Nephron progenitor cell (in vitro differentiated cells): ENCODE measurements at regions not wholly inside any gene's neighbourhood (a gene's known extent, or its start where the extent isn't known, plus 50 kb on each side); places are given as distances from the start of the nearest gene placed in this dataset.

Experiments
- DNase-seq: peaks from one replicate; pipeline ENCODE4 v3.0.0; 2021
- H3K27ac Mint-ChIP-seq: 2 replicates; pipeline ENCODE4 v1.8.0; 2021; ENCODE audit warnings: mild to moderate bottlenecking, moderate library complexity, mixed read lengths
- H3K27me3 Mint-ChIP-seq: 2 replicates; pipeline ENCODE4 v1.8.0; 2021; ENCODE audit warnings: mild to moderate bottlenecking, low read depth, mixed read lengths; ENCODE audit not compliant: poor library complexity
- H3K36me3 Mint-ChIP-seq: 2 replicates; pipeline ENCODE4 v1.8.0; 2021; ENCODE audit warnings: low read depth, mixed read lengths
- H3K4me1 Mint-ChIP-seq: 2 replicates; pipeline ENCODE4 v1.8.0; 2021; ENCODE audit warnings: mixed read lengths
- H3K4me3 Mint-ChIP-seq: 2 replicates; pipeline ENCODE4 v1.8.0; 2021; ENCODE audit warnings: mild to moderate bottlenecking, moderate library complexity, mixed read lengths
- H3K9me3 Mint-ChIP-seq: 2 replicates; pipeline ENCODE4 v1.8.0; 2021; ENCODE audit warnings: mild to moderate bottlenecking, moderate library complexity, mixed read lengths
- CTCF ChIP-seq: fragments of 200-600 bp; sonication (generic); IDR thresholded peaks from 2 replicates; pipeline ENCODE4 v1.5.0; 2021; ENCODE audit warnings: antibody characterized with exemption

DNA sequence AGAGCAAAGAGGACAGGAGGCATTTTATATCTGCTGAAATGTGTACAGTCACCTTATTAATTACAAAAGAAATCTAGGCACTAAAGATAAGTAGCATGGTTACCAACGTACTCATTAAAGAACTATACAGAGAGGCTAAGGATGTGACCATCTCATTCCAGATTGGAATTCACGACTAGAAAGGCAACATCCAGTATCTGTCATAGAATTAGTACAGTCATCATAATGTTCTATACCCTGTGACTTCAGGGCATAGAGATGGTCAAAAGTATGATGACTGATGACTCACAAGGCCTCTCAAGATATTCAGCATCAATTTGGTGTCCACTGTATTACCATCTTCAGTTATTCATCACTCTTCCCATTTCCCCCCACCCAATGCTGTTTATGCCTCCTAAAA, 144.0 kb upstream of the PLEKHG7 start:
- no peak for TF ChIP-seq CTCF
- Mint-ChIP-seq H3K9me3 (peaks cover 6% of the 10 kb centered on the region), H3K4me3 (no peak overlapping the region), H3K4me1 (no peaks in the 10 kb centered on the region), H3K36me3 (no peaks in the 10 kb centered on the region), H3K27ac (no peak overlapping the region), H3K27me3 (peaks cover 3% of the 10 kb centered on the region)
- no peak for DNase-seq

- H3K9me3 Mint-ChIP-seq, result peaks cover 6% of the 10 kb centered on the region
- no peak for DNase-seq
- TF ChIP-seq CTCF, result no peak
- H3K4me3 Mint-ChIP-seq, result no peak overlapping the region
- no peaks in the 10 kb centered on the region for H3K4me1 Mint-ChIP-seq
- H3K27ac Mint-ChIP-seq, result no peak overlapping the region
- no peaks in the 10 kb centered on the region for H3K36me3 Mint-ChIP-seq
- H3K27me3 Mint-ChIP-seq, result peaks cover 3% of the 10 kb centered on the region
Measured at GRCh38 chr12:92558215-92558773, 144.5 kb upstream of the PLEKHG7 start.

DNA sequence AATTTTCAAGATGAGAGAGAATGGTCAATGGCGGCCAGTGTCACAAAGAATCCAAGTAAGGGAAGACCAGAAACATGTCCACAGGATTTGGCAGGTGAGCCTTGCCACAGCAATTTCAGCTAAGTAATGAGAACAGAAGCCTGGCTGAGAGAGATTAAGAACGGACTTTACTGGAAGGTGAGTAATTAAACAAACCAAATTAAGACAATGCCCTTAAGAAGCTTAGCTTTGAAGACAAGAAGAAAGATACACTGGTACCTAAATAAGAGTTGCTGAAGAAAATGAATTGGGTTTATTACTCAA, 145.4 kb upstream of the PLEKHG7 start:
- no peaks in the 10 kb centered on the region for H3K36me3 Mint-ChIP-seq
- no peak overlapping the region for H3K4me3 Mint-ChIP-seq
- H3K4me1 Mint-ChIP-seq, result no peaks in the 10 kb centered on the region
- H3K9me3 Mint-ChIP-seq, result peaks cover 6% of the 10 kb centered on the region
- no peak for TF ChIP-seq CTCF
- no peak for DNase-seq
- H3K27me3 Mint-ChIP-seq, result peaks cover 3% of the 10 kb centered on the region
- no peak overlapping the region for H3K27ac Mint-ChIP-seq

- Mint-ChIP-seq H3K4me1 (no peaks in the 10 kb centered on the region), H3K36me3 (no peaks in the 10 kb centered on the region), H3K27ac (no peak overlapping the region), H3K9me3 (peaks cover 6% of the 10 kb centered on the region), H3K4me3 (no peak overlapping the region), H3K27me3 (peaks cover 3% of the 10 kb centered on the region)
- no peak for TF ChIP-seq CTCF
- DNase-seq, result no peak
Measured at GRCh38 chr12:92556637-92557421, 146.0 kb upstream of the PLEKHG7 start.

DNA sequence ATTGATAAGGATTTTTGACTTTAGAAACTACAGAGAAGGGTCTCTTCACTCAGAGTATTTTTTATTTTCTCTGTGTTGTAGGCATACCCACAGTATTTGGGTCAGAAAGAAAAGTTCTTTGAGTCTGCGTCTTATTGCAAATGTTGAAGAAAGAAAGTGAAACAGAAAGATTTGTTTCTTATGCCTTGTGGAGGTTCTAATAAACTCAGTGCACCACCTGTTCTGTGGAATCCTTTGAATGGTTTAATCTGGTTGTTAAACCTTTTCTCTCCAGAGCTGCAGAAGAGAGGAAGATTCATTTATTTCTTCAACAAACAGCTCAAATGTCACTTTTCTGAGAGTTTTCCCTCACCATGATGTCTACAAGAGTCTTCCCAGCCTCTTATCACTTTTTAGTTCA, 146.6 kb upstream of the PLEKHG7 start:
- no peak for DNase-seq
- Mint-ChIP-seq H3K9me3 (peaks cover 6% of the 10 kb centered on the region), H3K27me3 (peaks cover 3% of the 10 kb centered on the region), H3K4me1 (no peaks in the 10 kb centered on the region), H3K36me3 (no peaks in the 10 kb centered on the region), H3K4me3 (no peak overlapping the region), H3K27ac (no peak overlapping the region)
- no peak for TF ChIP-seq CTCF
